H1 (cell line): ENCODE measurements at regions not wholly inside any gene's neighbourhood (a gene's known extent, or its start where the extent isn't known, plus 50 kb on each side); places are given as distances from the start of the nearest gene placed in this dataset.
"Not testable (repeated sequence)": the region's sequence is repeated elsewhere in the genome, so short reads cannot be mapped to it uniquely, and the experiment has no call there.

Source experiments
- CTCF ChIA-PET: fragments of 300-600 bp; sonication (Branson Sonifier 250); formaldehyde crosslinking; loops from one replicate; lab custom pipeline; 2021; ENCODE audit not compliant: partially characterized antibody; lab: Charles Lee
- POLR2A ChIA-PET: fragments of 300-600 bp; sonication (Branson Sonifier 250); formaldehyde crosslinking; loops from one replicate; lab custom pipeline; 2021; ENCODE audit warnings: inconsistent platforms; ENCODE audit not compliant: partially characterized antibody; lab: Charles Lee
- DNase-seq, 2 experiments: peaks; one replicate each; pipeline versions ENCODE4 v3.0.0 to v3.0.0-alpha.2; 2010 to 2022; ENCODE audit warnings: low spot score in 2 of 2, low read depth in 1 of 2, mixed read lengths in 1 of 2
- FAIRE-seq: peaks from 2 replicates; lab custom pipeline; 2011; peaks lifted over from hg19 to GRCh38; lab: Jason Lieb, UNC
- H2AFZ ChIP-seq: 2 replicates; pipeline ENCODE4 v1.8.1; 2012; ENCODE audit warnings: low read length, inconsistent platforms
- H2AK5ac ChIP-seq: 2 replicates; pipeline ENCODE4 v1.6.1; 2013; ENCODE audit warnings: low read depth, low read length
- H2BK120ac ChIP-seq: replicated peaks from 2 replicates; pipeline ENCODE3; 2013; ENCODE audit warnings: low read depth, low read length, inconsistent platforms
- H2BK12ac ChIP-seq: 2 replicates; pipeline ENCODE4 v1.6.1; 2013; ENCODE audit warnings: low read depth, low read length
- H2BK15ac ChIP-seq: 2 replicates; pipeline ENCODE4 v1.6.1; 2013; ENCODE audit warnings: low read length
- H2BK20ac ChIP-seq: 2 replicates; pipeline ENCODE4 v1.6.1; 2013; ENCODE audit warnings: low read length
- H2BK5ac ChIP-seq: 2 replicates; pipeline ENCODE4 v1.6.1; 2013; ENCODE audit warnings: low read depth, low read length
- H3K14ac ChIP-seq: 2 replicates; pipeline ENCODE4 v1.6.1; 2013; ENCODE audit warnings: inconsistent platforms; ENCODE audit not compliant: insufficient read length
- H3K18ac ChIP-seq: 2 replicates; pipeline ENCODE4 v1.6.1; 2013; ENCODE audit warnings: low read length; ENCODE audit errors: extremely low read depth
- H3K23ac ChIP-seq: 2 replicates; pipeline ENCODE4 v1.6.1; 2013; ENCODE audit warnings: inconsistent platforms; ENCODE audit not compliant: insufficient read length
- H3K23me2 ChIP-seq: 2 replicates; pipeline ENCODE4 v1.6.1; 2013; ENCODE audit warnings: low read depth, low read length
- H3K27ac ChIP-seq: 2 replicates; pipeline ENCODE4 v1.6.1; 2011; ENCODE audit warnings: low read depth, low read length, inconsistent platforms
- H3K27me3 ChIP-seq, 4 experiments: replicated peaks in 1 of 4; 1 replicate in 1 of 4; 2 replicates in 3 of 4; pipeline versions ENCODE4 v1.6.1 to v1.8.1; 2011 to 2013; ENCODE audit warnings: low read length in 3 of 4, mild to moderate bottlenecking in 3 of 4, inconsistent platforms in 2 of 4, mixed read lengths in 2 of 4, moderate library complexity in 1 of 4; ENCODE audit not compliant: control insufficient read depth in 3 of 4, insufficient read depth in 3 of 4; ENCODE audit errors: extremely low read depth in 1 of 4
- H3K36me3 ChIP-seq, 4 experiments: 2 replicates each; pipeline versions ENCODE4 v1.6.1 to v1.8.1; 2011 to 2013; ENCODE audit warnings: mild to moderate bottlenecking in 4 of 4, low read length in 3 of 4, moderate library complexity in 2 of 4, control low read depth in 1 of 4, inconsistent platforms in 1 of 4; ENCODE audit not compliant: insufficient read depth in 4 of 4, control insufficient read depth in 2 of 4
- H3K4ac ChIP-seq: replicated peaks from 2 replicates; pipeline ENCODE3; 2013; ENCODE audit warnings: low read length, low read depth, mixed read lengths, inconsistent platforms; ENCODE audit not compliant: insufficient read length
- H3K4me1 ChIP-seq, 4 experiments: replicated peaks in 1 of 4; 1 replicate in 1 of 4; 2 replicates in 3 of 4; pipeline versions ENCODE4 v1.6.1 to v1.8.1; 2011 to 2013; ENCODE audit warnings: low read length in 3 of 4, inconsistent platforms in 2 of 4, mixed read lengths in 1 of 4; ENCODE audit not compliant: insufficient read depth in 4 of 4, control insufficient read depth in 3 of 4
- H3K4me2 ChIP-seq, 2 experiments: 2 replicates each; pipeline versions ENCODE4 v1.6.1 to v1.8.1; 2011 to 2013; ENCODE audit warnings: low read depth in 2 of 2, low read length in 2 of 2, control low read depth in 1 of 2, inconsistent platforms in 1 of 2, mild to moderate bottlenecking in 1 of 2; ENCODE audit not compliant: insufficient read depth in 1 of 2
- H3K4me3 ChIP-seq, 4 experiments: fragments of 200-600, 300-600 bp in 1 of 4; sonication (generic), shearing (Covaris generic), sonication (Bioruptor Twin) in 1 of 4; 2 replicates each; pipeline versions ENCODE4 v1.5.1 to v1.8.1; 2011 to 2016; ENCODE audit warnings: low read length in 4 of 4, low read depth in 3 of 4, control low read depth in 2 of 4, inconsistent platforms in 2 of 4, mild to moderate bottlenecking in 2 of 4, mixed read lengths in 1 of 4, moderate library complexity in 1 of 4; ENCODE audit not compliant: insufficient read depth in 2 of 4; ENCODE audit errors: extremely low read depth in 1 of 4
- H3K56ac ChIP-seq: replicated peaks from 2 replicates; pipeline ENCODE3; 2013; ENCODE audit warnings: low read depth, mild to moderate bottlenecking, mixed read lengths, low read length, inconsistent platforms; ENCODE audit not compliant: insufficient read length
- H3K79me1 ChIP-seq: 2 replicates; pipeline ENCODE4 v1.6.1; 2013; ENCODE audit warnings: low read depth, low read length, control low read depth
- H3K79me2 ChIP-seq, 2 experiments: 2 replicates each; pipeline versions ENCODE4 v1.6.1 to v1.8.1; 2012 to 2013; ENCODE audit warnings: low read length in 2 of 2, mild to moderate bottlenecking in 2 of 2, inconsistent platforms in 1 of 2; ENCODE audit not compliant: insufficient read depth in 2 of 2, control insufficient read depth in 1 of 2
- H3K9ac ChIP-seq, 4 experiments: replicated peaks in 1 of 4; 1 replicate in 1 of 4; 2 replicates in 3 of 4; pipeline versions ENCODE4 v1.6.1 to v1.8.1; 2011 to 2013; ENCODE audit warnings: low read depth in 3 of 4, low read length in 3 of 4, control low read depth in 2 of 4, mild to moderate bottlenecking in 2 of 4, moderate library complexity in 2 of 4, inconsistent platforms in 1 of 4; ENCODE audit errors: extremely low read depth in 1 of 4
- H3K9me3 ChIP-seq, 2 experiments: 2 replicates each; pipeline versions ENCODE4 v1.6.1 to v1.8.1; 2012 to 2013; ENCODE audit warnings: mild to moderate bottlenecking in 2 of 2, moderate library complexity in 2 of 2, control low read depth in 1 of 2, inconsistent platforms in 1 of 2, low read depth in 1 of 2, low read length in 1 of 2, mixed read lengths in 1 of 2; ENCODE audit not compliant: insufficient read depth in 2 of 2
- H4K20me1 ChIP-seq, 2 experiments: replicated peaks in 1 of 2; 2 replicates each; pipeline versions ENCODE3 to v1.8.1; 2011 to 2013; ENCODE audit warnings: inconsistent platforms in 2 of 2, low read length in 2 of 2, mild to moderate bottlenecking in 1 of 2; ENCODE audit not compliant: insufficient read depth in 2 of 2, control insufficient read depth in 1 of 2
- H4K5ac ChIP-seq: 2 replicates; pipeline ENCODE4 v1.6.1; 2013; ENCODE audit warnings: low read length, low read depth, mixed read lengths, inconsistent platforms; ENCODE audit not compliant: insufficient read length
- H4K8ac ChIP-seq: 2 replicates; pipeline ENCODE4 v1.8.0; 2013; ENCODE audit warnings: mild to moderate bottlenecking, moderate library complexity, low read length, inconsistent platforms; ENCODE audit not compliant: insufficient read depth; ENCODE audit errors: extremely low read depth
- H4K91ac ChIP-seq: replicated peaks from 2 replicates; pipeline ENCODE3; 2013; ENCODE audit warnings: low read length, mixed read lengths, inconsistent platforms; ENCODE audit not compliant: insufficient read length
- KDM1A ChIP-seq: fragments of 200-600, 300-600 bp; sonication (generic); IDR thresholded peaks from 2 replicates; pipeline ENCODE4 v1.7.1; 2016; ENCODE audit warnings: mild to moderate bottlenecking, low read length, borderline replicate concordance
- WGBS, 2 experiments: shearing (Covaris generic) in 1 of 2; methylation state at CpG; one replicate each; pipeline versions ENCODE4 v1.1.6 to v1.1.7; 2013 to 2015; ENCODE audit warnings: low lambda C conversion rate in 2 of 2, mixed read lengths in 2 of 2, inconsistent platforms in 1 of 2, low coverage in 1 of 2, missing lambda C conversion rate in 1 of 2; ENCODE audit not compliant: insufficient replicate concordance in 2 of 2, insufficient coverage in 1 of 2, insufficient read length in 1 of 2; ENCODE audit errors: extremely low coverage in 1 of 2, missing lambda C conversion rate in 1 of 2; 5-methylcytosine and 5-hydroxymethylcytosine counted together

DNA sequence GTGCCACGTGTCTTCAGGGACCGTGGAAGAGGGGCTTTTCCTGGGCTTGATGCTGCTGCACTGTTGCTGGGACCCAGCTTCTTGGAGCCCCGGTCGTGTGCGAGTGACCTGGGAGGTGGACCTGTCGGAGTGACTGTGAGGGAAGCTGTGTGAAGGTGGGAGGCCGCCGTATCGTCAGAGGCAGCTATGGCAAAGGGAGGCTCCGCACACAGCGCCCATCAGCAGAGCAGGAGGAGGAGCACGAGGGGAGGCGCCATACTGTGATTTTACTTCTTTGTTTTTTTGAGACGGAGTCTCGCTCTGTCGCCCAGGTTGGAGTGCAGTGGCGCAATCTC, 171.0 kb downstream of the LAT start:
- Histone ChIP-seq H2BK5ac (0 out of 2 replicates have a peak overlapping the region, but pooled peaks have one; percentile 52), H2BK12ac (peak overlapping the region; percentile 94), H2AK5ac (0 out of 2 replicates have a peak overlapping the region, but pooled peaks have one; percentile 90)
- H4K5ac ChIP-seq, DNase-seq, H3K4me3 ChIP-seq, H3K14ac ChIP-seq, H2BK120ac ChIP-seq, H3K56ac ChIP-seq, H3K27ac ChIP-seq, H3K23me2 ChIP-seq, H2AFZ ChIP-seq, H3K9me3 ChIP-seq, H3K4me2 ChIP-seq, H4K20me1 ChIP-seq, H3K23ac ChIP-seq, CTCF ChIA-PET, H3K18ac ChIP-seq, H3K27me3 ChIP-seq, POLR2A ChIA-PET, H2BK20ac ChIP-seq, H3K4ac ChIP-seq: not testable (repeated sequence)
- peak; percentile 3; the same call in 1 of the 2 replicates for TF ChIP-seq KDM1A
- TF ChIP-seq, all 59 proteins: peak for 1; not testable (repeated sequence) for 58
- not testable (repeated sequence) for H4K91ac ChIP-seq, H3K36me3 ChIP-seq, H4K8ac ChIP-seq, FAIRE-seq, H3K79me2 ChIP-seq, H2BK15ac ChIP-seq, H3K9ac ChIP-seq, H3K79me1 ChIP-seq
- 90% methylated on average over 15 of the region's 17 CpGs; no CpG with 5 or more reads in 1 of the 2 experiments for WGBS, 2 experiments
- peaks cover 2 to 10% (median 6%) of the 10 kb centered on the region in 4 experiments; a peak in 5 of 7 replicates for H3K4me1 ChIP-seq
